Medulla oblongata (tissue), 1 donor: ENCODE measurements at regions not wholly inside any gene's neighbourhood (a gene's known extent, or its start where the extent isn't known, plus 50 kb on each side); places are given as distances from the start of the nearest gene placed in this dataset.
"Not testable (repeated sequence)": the region's sequence is repeated elsewhere in the genome, so short reads cannot be mapped to it uniquely, and the experiment has no call there.

Source experiments
- DNase-seq: peaks from one replicate; pipeline ENCODE4 v3.0.0-alpha.2; 2015; ENCODE audit errors: extremely low spot score

DNA sequence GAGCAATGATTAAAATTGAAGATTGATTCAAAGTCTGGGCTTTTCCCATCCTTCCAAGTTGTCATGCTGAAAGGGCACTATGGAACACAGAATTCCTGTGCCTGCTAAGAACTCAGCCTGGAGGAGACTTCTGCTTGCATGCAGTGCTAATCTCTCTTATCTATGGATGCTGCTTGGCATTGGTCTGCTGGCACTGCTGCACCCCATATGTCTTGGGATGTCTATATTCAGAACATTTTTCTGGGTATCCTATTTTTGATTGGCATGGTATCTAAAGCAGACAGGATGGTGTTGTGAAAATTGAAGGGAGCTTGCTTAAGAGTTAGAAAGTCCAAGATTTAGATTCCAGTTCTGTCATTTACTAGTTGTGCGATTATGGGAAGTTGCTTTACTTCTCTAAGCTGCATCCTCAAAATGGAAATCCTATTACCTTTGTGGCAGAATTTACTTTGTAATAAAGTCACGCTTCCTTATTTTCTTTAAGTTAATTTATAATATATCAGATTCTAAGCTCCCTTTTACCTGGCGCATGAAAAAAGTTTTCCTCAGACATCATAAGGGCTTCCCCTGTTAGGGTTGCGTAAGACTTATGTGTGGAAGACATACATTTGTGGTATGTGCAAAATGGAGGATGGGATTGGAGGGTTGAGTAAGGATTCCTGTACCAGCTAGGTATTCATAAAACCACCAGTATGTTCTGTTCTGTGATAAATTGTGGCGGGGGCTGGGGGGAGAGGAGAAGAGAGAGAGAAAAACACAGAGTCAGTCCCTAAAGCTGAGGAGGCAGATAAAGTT, 254.0 kb downstream of the DMAC1 start:
- no peak for DNase-seq

GRCh38 chr9:7542693-7543092, 256.9 kb downstream of the DMAC1 start:
- DNase-seq: peak; percentile 62

DNA sequence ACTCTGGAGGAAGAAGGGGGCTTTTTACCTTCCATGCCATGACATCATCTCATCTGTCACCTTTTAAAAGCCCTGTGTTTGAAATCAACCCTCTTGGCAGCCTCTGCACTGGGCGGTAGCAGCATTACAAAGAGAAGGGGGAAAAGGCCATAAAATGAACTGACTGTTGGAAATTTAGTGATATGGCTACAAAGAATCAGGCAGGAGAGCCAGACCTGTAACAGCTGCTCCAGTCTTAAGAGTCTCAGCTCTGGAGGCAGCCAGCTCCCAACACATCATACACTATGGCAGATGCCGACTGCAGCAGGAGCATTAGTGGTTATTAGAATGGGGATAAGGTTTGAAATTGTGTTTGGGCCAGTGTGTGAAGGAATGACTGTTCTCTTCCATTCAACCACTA, 257.5 kb downstream of the DMAC1 start:
- no peak for DNase-seq

- DNase-seq: peak; percentile 67
Measured at GRCh38 chr9:7536310-7536939, 263.2 kb downstream of the DMAC1 start.

GRCh38 chr9:7534211-7534935, 265.2 kb downstream of the DMAC1 start:
- no peak for DNase-seq

DNA sequence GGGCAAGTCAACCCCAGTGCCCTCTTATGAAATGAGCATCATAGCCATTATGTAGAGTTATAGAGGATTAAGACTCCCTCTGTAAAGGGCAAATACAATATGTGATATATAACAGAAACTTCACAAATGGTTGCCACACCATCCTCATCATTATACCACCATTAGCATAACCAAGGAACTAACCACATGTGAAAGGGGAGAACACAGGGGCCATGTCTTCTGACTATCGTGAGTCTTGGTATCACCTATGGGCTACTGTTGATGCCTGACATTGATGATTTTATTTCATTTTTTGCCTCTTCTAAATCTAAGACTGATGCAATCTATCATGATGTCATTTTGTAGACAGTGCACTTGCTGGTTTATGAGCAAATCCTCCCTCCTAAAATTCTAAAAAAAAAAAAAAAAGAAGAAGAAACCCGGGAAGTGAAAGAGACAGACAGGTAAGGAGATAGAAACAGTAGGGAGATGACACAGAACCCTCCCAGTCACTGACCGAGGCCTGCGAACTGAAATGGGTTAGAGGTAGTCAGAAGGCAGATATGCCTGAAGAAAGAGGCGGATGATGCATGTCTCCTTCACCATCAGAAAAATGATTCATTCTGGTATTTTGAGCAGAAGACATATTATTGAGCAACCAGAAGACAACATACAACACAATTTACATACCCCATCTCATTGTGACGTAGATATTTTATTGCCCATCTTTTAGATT, 266.0 kb downstream of the DMAC1 start:
- DNase-seq: no peak

- DNase-seq: no peak
Measured at GRCh38 chr9:7523426-7524043, 276.0 kb downstream of the DMAC1 start.

DNA sequence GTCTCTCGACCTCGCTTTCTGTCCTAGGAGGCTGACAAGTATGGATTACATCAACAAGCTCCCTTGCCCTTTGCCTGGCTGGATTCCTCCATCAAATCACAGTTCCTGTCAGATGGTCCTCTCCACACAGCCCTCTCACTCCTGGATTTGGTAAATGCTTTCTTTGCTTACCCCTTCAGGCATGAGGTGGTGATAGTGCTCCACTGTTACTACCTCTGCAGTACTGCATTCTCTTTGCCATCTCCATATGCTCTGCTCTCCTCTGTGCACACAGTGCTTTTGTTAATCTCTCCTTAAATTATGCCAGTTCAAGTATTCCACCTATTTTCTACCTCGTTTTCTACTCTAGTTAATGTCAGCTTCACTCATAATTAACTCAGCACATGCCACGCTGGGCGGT, 279.2 kb downstream of the DMAC1 start:
- no peak for DNase-seq

- no peak for DNase-seq
Measured at GRCh38 chr9:7516376-7516775, 283.2 kb downstream of the DMAC1 start.

GRCh38 chr9:7510199-7510598, 289.4 kb downstream of the DMAC1 start:
- DNase-seq: no peak

DNA sequence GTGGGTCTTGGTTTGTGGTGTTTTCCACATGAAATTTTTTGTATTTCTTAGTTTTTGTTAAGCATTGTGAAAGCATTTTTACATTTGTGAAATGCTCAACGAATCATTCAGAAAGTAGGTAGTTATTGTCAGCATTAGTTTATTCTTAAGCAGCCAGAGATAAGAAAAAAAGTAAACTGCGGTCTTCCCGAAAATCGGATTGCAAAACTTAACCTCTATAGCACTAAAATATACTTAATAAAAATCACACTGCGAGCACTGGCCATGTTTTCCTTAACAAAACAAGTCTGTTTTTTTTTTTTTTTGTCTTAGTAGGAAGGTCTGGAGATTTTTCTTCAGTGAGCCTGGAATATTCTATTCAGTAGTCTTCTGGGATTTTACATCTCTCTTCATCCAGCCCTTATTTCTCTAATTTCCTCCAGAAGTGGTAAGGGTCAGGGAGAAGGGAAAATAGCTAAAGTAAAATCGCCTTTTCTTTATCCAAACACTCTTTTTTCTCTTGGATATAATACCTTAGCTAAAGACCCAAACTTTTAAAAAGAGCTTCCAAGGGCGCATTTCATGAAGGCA, 289.9 kb downstream of the DMAC1 start:
- no peak for DNase-seq

DNA sequence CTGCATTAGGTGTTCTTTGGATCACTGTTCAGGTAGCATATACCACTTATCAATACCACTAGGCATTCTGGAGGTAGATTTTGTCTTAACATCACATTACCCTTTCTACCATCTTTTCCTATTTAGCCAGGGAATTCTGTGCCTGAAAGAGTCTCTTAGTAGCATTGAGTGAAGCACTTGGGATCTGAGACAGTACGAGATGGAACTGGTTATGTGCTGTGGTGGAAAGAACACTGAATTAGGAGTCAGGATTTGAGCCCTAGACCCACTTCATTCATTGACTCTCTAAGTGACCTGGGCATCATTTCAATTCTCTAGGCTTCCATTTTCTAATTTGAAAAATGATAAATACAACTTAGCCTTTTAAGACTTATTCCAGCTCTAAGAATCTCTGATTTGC, 291.1 kb downstream of the DMAC1 start:
- DNase-seq: no peak

- DNase-seq: no peak
Measured at GRCh38 chr9:7507566-7508270, 291.9 kb downstream of the DMAC1 start.

DNA sequence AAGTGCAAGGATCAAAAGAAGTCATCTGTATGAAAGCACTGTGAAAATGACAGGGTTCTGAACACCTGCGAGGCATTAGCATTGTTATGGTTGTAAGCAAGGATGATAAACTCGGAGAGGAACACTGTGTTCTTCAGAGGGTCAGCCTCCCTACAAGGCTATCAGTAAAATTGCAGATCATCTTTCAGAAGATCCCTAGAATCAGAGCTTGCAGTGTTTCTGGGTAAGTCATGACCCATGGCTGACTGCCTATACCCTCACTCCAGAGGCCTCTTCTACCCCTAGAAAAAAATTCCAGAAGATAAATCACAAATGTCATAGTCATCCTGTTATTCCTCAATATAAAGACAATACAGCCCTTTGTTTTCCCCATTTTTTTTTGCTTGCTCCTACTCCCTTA, 292.6 kb downstream of the DMAC1 start:
- no peak for DNase-seq

DNA sequence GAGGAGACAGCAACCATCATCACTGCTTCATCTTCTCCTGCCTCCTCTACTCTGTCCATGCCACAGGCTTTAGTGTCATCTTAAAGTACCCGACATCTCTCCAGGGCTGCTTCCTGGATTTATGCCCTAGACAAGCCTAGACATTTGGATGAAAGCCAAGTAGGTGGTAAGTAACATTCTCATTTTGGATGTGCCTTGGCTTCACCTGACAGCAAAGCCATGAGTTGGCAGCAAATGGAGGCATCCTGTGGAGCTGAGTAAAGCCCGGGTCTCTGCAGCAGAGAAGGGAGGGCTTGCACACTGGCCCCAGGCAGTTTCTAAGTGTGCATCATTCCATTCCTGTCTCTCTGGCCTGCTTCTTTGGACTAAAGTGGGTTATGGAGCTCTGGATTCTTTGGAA, 299.1 kb downstream of the DMAC1 start:
- DNase-seq: no peak

GRCh38 chr9:7491641-7492040, 307.9 kb downstream of the DMAC1 start:
- DNase-seq: no peak

GRCh38 chr9:7490317-7491108, 309.1 kb downstream of the DMAC1 start:
- no peak for DNase-seq

- DNase-seq: no peak
Measured at GRCh38 chr9:7489036-7489435, 310.5 kb downstream of the DMAC1 start.

DNA sequence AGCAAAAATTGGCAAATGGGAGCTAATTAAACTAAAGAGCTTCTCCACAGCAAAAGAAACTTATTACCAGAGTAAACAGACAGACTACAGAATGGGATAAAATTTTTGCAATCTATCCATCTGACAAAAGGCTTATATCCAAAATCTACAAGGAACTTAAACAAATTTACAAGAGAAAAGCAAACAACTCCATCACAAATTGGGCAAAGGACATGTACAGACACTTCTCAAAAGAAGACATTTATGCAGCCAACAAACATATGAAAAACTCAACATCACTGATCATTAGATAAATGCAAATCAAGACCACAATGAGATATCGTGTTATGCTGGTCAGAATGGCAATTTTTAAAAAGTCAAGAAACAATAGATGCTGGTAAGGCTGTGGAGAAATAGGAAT, 315.6 kb downstream of the DMAC1 start:
- DNase-seq: not testable (repeated sequence)

DNA sequence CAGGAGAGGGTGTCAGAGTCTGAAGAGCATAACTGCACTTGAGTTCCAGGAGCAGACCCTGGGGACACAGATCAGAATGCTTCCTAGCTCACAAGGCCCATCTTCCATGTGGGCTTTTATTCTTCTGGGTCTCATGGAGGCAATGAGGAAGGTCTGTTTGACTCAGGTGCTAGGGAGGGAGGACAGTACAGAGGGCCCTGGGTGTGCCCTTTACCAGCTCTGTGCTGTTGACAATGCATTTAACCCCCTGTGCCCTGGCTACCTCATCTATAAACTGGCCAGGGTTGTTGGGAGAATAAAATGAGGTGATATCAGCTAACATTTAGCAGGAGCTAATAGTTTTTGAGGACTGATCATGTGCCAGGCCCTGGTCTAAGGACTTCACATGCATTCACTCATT, 318.0 kb downstream of the DMAC1 start:
- DNase-seq: no peak
